Fibroblast of peridontal ligament (primary cell): ENCODE measurements at regions not wholly inside any gene's neighbourhood (a gene's known extent, or its start where the extent isn't known, plus 50 kb on each side); places are given as distances from the start of the nearest gene placed in this dataset.
"Not testable (repeated sequence)": the region's sequence is repeated elsewhere in the genome, so short reads cannot be mapped to it uniquely, and the experiment has no call there.

Source experiments
- DNase-seq: peaks from one replicate; pipeline ENCODE4 v3.0.0-alpha.2; 2010; ENCODE audit errors: extremely low read depth

- not testable (repeated sequence) for DNase-seq
These were observed 213.2 kb downstream of the BANP start for GRCh38 chr16:88164196-88165039.

- DNase-seq: not testable (repeated sequence)
These were observed 213.9 kb downstream of the BANP start for GRCh38 chr16:88165040-88165544.

- not testable (repeated sequence) for DNase-seq
These were observed 214.4 kb downstream of the BANP start for GRCh38 chr16:88165683-88166082.

GRCh38 chr16:88166209-88166773 is 215.1 kb downstream of the BANP start:
- DNase-seq: peak; percentile 52

- DNase-seq: not testable (repeated sequence)
These were observed 214.8 kb upstream of the ZNF469 start for GRCh38 chr16:88167798-88168556.

- not testable (repeated sequence) for DNase-seq
These were observed 214.2 kb upstream of the ZNF469 start for GRCh38 chr16:88168557-88168949.

- not testable (repeated sequence) for DNase-seq
These were observed 213.5 kb upstream of the ZNF469 start for GRCh38 chr16:88169136-88169830.

- not testable (repeated sequence) for DNase-seq
These were observed 213.0 kb upstream of the ZNF469 start for GRCh38 chr16:88169831-88170165.

- DNase-seq: no peak
These were observed 212.2 kb upstream of the ZNF469 start for GRCh38 chr16:88170528-88170991.

- not testable (repeated sequence) for DNase-seq
These were observed 211.6 kb upstream of the ZNF469 start for GRCh38 chr16:88171126-88171525.

GRCh38 chr16:88176184-88176583 is 206.6 kb upstream of the ZNF469 start:
- DNase-seq: not testable (repeated sequence)

- not testable (repeated sequence) for DNase-seq
These were observed 206.1 kb upstream of the ZNF469 start for GRCh38 chr16:88176591-88177180.

- DNase-seq: not testable (repeated sequence)
These were observed 204.5 kb upstream of the ZNF469 start for GRCh38 chr16:88178251-88178650.

- DNase-seq: not testable (repeated sequence)
These were observed 203.9 kb upstream of the ZNF469 start for GRCh38 chr16:88178896-88179295.

- not testable (repeated sequence) for DNase-seq
These were observed 199.5 kb upstream of the ZNF469 start for GRCh38 chr16:88182967-88183881.

GRCh38 chr16:88184053-88184452 is 198.7 kb upstream of the ZNF469 start:
- DNase-seq: not testable (repeated sequence)

- not testable (repeated sequence) for DNase-seq
These were observed 198.0 kb upstream of the ZNF469 start for GRCh38 chr16:88184566-88185355.

GRCh38 chr16:88185406-88185805 is 197.4 kb upstream of the ZNF469 start:
- not testable (repeated sequence) for DNase-seq
